ENCODE measurements at regions not wholly inside any gene's neighbourhood (a gene's known extent, or its start where the extent isn't known, plus 50 kb on each side); places are given as distances from the start of the nearest gene placed in this dataset.
"Not testable (repeated sequence)": the region's sequence is repeated elsewhere in the genome, so short reads cannot be mapped to it uniquely, and the experiment has no call there.

GRCh38 chr2:16182841-16183240, 242.5 kb downstream of the MYCN start:
- Mint-ChIP-seq H3K36me3 (no peaks in the 10 kb centered on the region), H3K27me3 (peaks cover 0 to 21% (median 4%) of the 10 kb centered on the region in 5 donors), H3K9me3 (no peaks in the 10 kb centered on the region), H3K27ac (no peak overlapping the region), H3K4me1 (peaks cover 0 to 1% (median 0%) of the 10 kb centered on the region in 7 donors), H3K4me3 (no peak overlapping the region)
- intact Hi-C loops (cut with micrococcal nuclease) = no loop called here
- no peak for ATAC-seq
- Histone ChIP-seq H3K9me3 (ENCODE audit: control insufficient read depth in 2 of 3, low read length in 3 of 3) (no peaks in the 10 kb centered on the region), H3K36me3 (ENCODE audit: control insufficient read depth in 2 of 3, insufficient read depth in 3 of 3, low read length in 3 of 3) (no peaks in the 10 kb centered on the region), H3K4me3 (ENCODE audit: low read length) (no peak overlapping the region), H3K4me1 (ENCODE audit: control insufficient read depth in 2 of 2, insufficient read depth in 2 of 2, low read length in 2 of 2) (no peaks in the 10 kb centered on the region), H3K27ac (ENCODE audit: low read depth, low read length) (no peak overlapping the region), H3K27me3 (ENCODE audit: control insufficient read depth in 2 of 2, insufficient read depth in 2 of 2, low read length in 2 of 2) (no peaks in the 10 kb centered on the region)
- ChIA-PET POLR2A (no interaction called here), CTCF (no interaction called here)
- no peak for DNase-seq

DNA sequence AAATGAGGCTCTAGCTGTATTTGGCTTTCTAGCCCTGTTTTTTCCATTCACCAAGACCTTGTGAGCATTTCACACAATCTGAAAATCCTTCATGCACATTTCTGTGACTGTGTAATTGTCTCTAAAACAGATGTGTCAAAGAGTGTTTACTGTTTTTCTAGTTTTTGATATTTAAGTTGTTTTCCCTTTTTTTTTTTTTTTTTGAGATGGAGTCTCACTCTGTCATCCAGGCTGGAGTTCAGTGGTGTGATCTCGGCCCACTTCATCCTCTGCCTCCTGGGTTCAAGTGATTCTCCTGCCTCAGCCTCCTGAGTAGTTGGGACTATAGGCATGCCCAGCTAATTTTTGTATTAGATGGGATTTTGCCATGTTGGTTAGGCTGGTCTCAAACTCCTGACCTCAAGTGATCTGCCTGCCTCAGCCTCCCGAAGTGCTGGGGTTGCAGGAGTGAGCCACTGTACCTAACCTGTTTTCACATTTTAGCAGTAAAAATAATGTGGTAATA, 242.0 kb downstream of the MYCN start:
- H3K4me1 ChIP-seq (ENCODE audit: control insufficient read depth in 2 of 2, insufficient read depth in 2 of 2, low read length in 2 of 2); H3K36me3 ChIP-seq (ENCODE audit: control insufficient read depth in 2 of 3, insufficient read depth in 3 of 3, low read length in 3 of 3); ATAC-seq; intact Hi-C loops (cut with micrococcal nuclease); H3K36me3 Mint-ChIP-seq; H3K9me3 ChIP-seq (ENCODE audit: control insufficient read depth in 2 of 3, low read length in 3 of 3); POLR2A ChIA-PET; H3K4me3 ChIP-seq (ENCODE audit: low read length); H3K9me3 Mint-ChIP-seq; H3K4me1 Mint-ChIP-seq; H3K27ac Mint-ChIP-seq; H3K27ac ChIP-seq (ENCODE audit: low read depth, low read length); H3K27me3 ChIP-seq (ENCODE audit: control insufficient read depth in 2 of 2, insufficient read depth in 2 of 2, low read length in 2 of 2); DNase-seq; H3K4me3 Mint-ChIP-seq; CTCF ChIA-PET: not testable (repeated sequence)
- H3K27me3 Mint-ChIP-seq = peaks cover 0 to 21% (median 4%) of the 10 kb centered on the region in 5 donors

GRCh38 chr2:16181741-16182090, 241.4 kb downstream of the MYCN start:
- POLR2A ChIA-PET = no interaction called here
- no peaks in the 10 kb centered on the region for H3K4me1 ChIP-seq (ENCODE audit: control insufficient read depth in 2 of 2, insufficient read depth in 2 of 2, low read length in 2 of 2)
- no peak overlapping the region for H3K4me3 ChIP-seq (ENCODE audit: low read length)
- H3K36me3 ChIP-seq (ENCODE audit: control insufficient read depth in 2 of 3, insufficient read depth in 3 of 3, low read length in 3 of 3) = no peaks in the 10 kb centered on the region
- no peak for ATAC-seq
- no peaks in the 10 kb centered on the region for H3K27me3 ChIP-seq (ENCODE audit: control insufficient read depth in 2 of 2, insufficient read depth in 2 of 2, low read length in 2 of 2)
- no peaks in the 10 kb centered on the region for H3K9me3 ChIP-seq (ENCODE audit: control insufficient read depth in 2 of 3, low read length in 3 of 3)
- intact Hi-C loops (cut with micrococcal nuclease) = no loop called here
- no peaks in the 10 kb centered on the region for H3K9me3 Mint-ChIP-seq
- no peak overlapping the region for H3K27ac Mint-ChIP-seq
- no peak for DNase-seq
- H3K4me3 Mint-ChIP-seq = no peak overlapping the region
- no peaks in the 10 kb centered on the region for H3K36me3 Mint-ChIP-seq
- CTCF ChIA-PET = no interaction called here
- H3K27ac ChIP-seq (ENCODE audit: low read depth, low read length) = no peak overlapping the region
- H3K27me3 Mint-ChIP-seq = peaks cover 0 to 21% (median 4%) of the 10 kb centered on the region in 5 donors
- H3K4me1 Mint-ChIP-seq = peaks cover 0 to 1% (median 0%) of the 10 kb centered on the region in 7 donors

DNA sequence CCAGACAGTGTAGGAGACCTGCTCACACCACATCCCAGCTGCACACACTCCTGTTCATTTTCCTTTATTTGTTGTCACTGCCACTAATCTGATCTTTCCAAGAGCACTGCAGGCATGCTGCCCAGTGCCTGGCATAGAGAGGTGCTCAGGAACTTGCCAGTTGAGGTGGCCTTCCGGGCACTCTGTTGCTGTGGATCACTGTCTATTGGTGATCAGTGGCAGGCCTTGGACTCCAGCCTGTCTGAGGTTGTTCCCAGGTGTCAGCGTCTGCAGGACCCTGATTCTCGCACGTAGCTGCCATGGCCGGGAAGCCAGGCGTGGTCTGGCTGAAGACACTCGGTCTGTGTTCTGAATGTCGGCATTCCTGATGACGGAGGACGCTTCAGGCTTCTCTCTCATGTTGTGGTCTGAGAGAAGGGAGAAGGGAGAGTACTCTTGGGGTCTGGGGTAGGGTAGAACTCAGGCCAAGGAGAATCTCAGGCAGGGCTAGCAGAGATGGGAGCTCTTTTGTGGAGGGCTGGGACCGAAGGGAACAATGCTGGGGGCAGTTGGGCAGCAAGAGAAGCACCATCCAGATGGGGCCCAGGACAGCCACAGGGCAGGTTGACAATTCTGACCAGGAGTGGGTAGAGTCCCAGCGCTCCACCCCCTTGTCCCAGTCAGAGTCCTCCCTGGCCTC, 240.9 kb downstream of the MYCN start:
- H3K9me3 ChIP-seq (ENCODE audit: control insufficient read depth in 2 of 3, low read length in 3 of 3) = no peaks in the 10 kb centered on the region
- Mint-ChIP-seq H3K27me3 (peaks cover 0 to 21% (median 4%) of the 10 kb centered on the region in 5 donors), H3K4me1 (peaks cover 0 to 1% (median 0%) of the 10 kb centered on the region in 7 donors), H3K36me3 (no peaks in the 10 kb centered on the region), H3K4me3 (no peak overlapping the region), H3K9me3 (no peaks in the 10 kb centered on the region), H3K27ac (no peak overlapping the region)
- no peak overlapping the region for H3K4me3 ChIP-seq (ENCODE audit: low read length)
- CTCF ChIA-PET = no interaction called here
- intact Hi-C loops (cut with micrococcal nuclease) = no loop called here
- no peak for DNase-seq
- no peaks in the 10 kb centered on the region for H3K27me3 ChIP-seq (ENCODE audit: control insufficient read depth in 2 of 2, insufficient read depth in 2 of 2, low read length in 2 of 2)
- no peak overlapping the region for H3K27ac ChIP-seq (ENCODE audit: low read depth, low read length)
- no peaks in the 10 kb centered on the region for H3K4me1 ChIP-seq (ENCODE audit: control insufficient read depth in 2 of 2, insufficient read depth in 2 of 2, low read length in 2 of 2)
- ATAC-seq = no peak
- H3K36me3 ChIP-seq (ENCODE audit: control insufficient read depth in 2 of 3, insufficient read depth in 3 of 3, low read length in 3 of 3) = no peaks in the 10 kb centered on the region
- POLR2A ChIA-PET = no interaction called here

DNA sequence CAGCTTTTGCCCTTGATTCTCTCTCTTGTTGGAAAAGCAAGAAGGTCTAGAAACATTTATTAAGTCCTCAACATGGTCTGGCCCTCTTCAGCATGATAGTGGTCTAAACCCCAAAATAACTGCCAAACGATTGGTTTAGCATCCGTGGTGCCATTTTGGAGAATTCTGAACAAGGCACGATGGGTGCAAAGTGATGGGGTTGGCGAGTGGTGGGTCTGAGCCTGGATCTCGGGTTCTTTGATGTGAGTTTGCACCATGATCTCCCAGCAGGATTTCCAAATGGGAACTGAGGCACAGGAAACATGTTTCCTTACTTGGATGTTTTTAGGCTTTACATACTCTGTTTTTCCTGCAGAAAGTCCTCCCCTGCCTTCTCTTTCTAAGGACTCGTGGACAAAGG, 240.3 kb downstream of the MYCN start:
- Histone ChIP-seq H3K9me3 (ENCODE audit: control insufficient read depth in 2 of 3, low read length in 3 of 3) (no peaks in the 10 kb centered on the region), H3K36me3 (ENCODE audit: control insufficient read depth in 2 of 3, insufficient read depth in 3 of 3, low read length in 3 of 3) (no peaks in the 10 kb centered on the region), H3K27ac (ENCODE audit: low read depth, low read length) (no peak overlapping the region), H3K4me1 (ENCODE audit: control insufficient read depth in 2 of 2, insufficient read depth in 2 of 2, low read length in 2 of 2) (no peaks in the 10 kb centered on the region), H3K4me3 (ENCODE audit: low read length) (no peak overlapping the region), H3K27me3 (ENCODE audit: control insufficient read depth in 2 of 2, insufficient read depth in 2 of 2, low read length in 2 of 2) (no peaks in the 10 kb centered on the region)
- intact Hi-C loops (cut with micrococcal nuclease) = no loop called here
- peaks cover 0 to 16% (median 4%) of the 10 kb centered on the region in 5 donors for H3K27me3 Mint-ChIP-seq
- ChIA-PET CTCF (no interaction called here), POLR2A (no interaction called here)
- no peak overlapping the region for H3K27ac Mint-ChIP-seq
- no peak for ATAC-seq
- H3K4me1 Mint-ChIP-seq = peaks cover 0 to 1% (median 0%) of the 10 kb centered on the region in 7 donors
- no peaks in the 10 kb centered on the region for H3K9me3 Mint-ChIP-seq
- no peak overlapping the region for H3K4me3 Mint-ChIP-seq
- H3K36me3 Mint-ChIP-seq = no peaks in the 10 kb centered on the region
- no peak for DNase-seq

GRCh38 chr2:16179701-16180416, 239.5 kb downstream of the MYCN start:
- no peaks in the 10 kb centered on the region for H3K27me3 ChIP-seq (ENCODE audit: control insufficient read depth in 2 of 2, insufficient read depth in 2 of 2, low read length in 2 of 2)
- DNase-seq = no peak
- ATAC-seq = no peak
- H3K4me3 ChIP-seq (ENCODE audit: low read length) = no peak overlapping the region
- ChIA-PET POLR2A (no interaction called here), CTCF (no interaction called here)
- no peaks in the 10 kb centered on the region for H3K9me3 ChIP-seq (ENCODE audit: control insufficient read depth in 2 of 3, low read length in 3 of 3)
- no peak overlapping the region for H3K27ac ChIP-seq (ENCODE audit: low read depth, low read length)
- intact Hi-C loops (cut with micrococcal nuclease) = no loop called here
- H3K4me1 ChIP-seq (ENCODE audit: control insufficient read depth in 2 of 2, insufficient read depth in 2 of 2, low read length in 2 of 2) = no peaks in the 10 kb centered on the region
- no peaks in the 10 kb centered on the region for H3K36me3 ChIP-seq (ENCODE audit: control insufficient read depth in 2 of 3, insufficient read depth in 3 of 3, low read length in 3 of 3)
- Mint-ChIP-seq H3K4me1 (no peaks in the 10 kb centered on the region), H3K27me3 (peaks cover 0 to 11% (median 4%) of the 10 kb centered on the region in 5 donors), H3K36me3 (no peaks in the 10 kb centered on the region), H3K4me3 (no peak overlapping the region), H3K27ac (no peak overlapping the region), H3K9me3 (no peaks in the 10 kb centered on the region)

DNA sequence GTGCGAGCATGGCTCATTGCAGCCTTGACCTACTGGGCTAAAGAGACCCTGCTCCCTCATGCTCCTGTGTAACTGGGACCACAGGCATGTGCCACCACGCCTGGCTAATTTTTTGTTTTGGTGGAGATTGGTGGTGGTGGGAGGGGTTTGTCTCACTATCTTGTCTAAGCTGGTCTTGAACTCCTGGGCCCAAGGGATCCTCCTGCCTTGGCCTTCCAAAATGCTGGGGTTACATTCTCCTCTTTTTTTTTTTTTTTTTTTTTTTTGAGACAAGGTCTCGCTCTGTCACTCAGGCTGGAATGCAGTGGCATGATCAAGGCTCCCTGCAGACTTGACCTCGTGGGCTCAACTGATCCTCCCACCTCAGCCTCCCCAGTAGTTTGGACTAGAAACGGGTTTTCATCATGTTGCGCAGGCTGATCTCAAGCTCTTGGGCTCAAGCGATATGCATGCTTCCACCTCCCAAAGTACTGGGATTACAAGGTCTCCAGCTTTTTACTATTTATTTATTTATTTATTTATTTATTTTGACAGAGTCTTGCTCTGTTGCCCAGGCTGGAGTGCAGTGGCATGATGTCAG, 238.3 kb downstream of the MYCN start:
- Histone ChIP-seq H3K36me3 (ENCODE audit: control insufficient read depth in 2 of 3, insufficient read depth in 3 of 3, low read length in 3 of 3) (no peaks in the 10 kb centered on the region), H3K4me1 (ENCODE audit: control insufficient read depth in 2 of 2, insufficient read depth in 2 of 2, low read length in 2 of 2) (no peaks in the 10 kb centered on the region), H3K27ac (ENCODE audit: low read depth, low read length) (no peak overlapping the region), H3K9me3 (ENCODE audit: control insufficient read depth in 2 of 3, low read length in 3 of 3) (no peaks in the 10 kb centered on the region), H3K4me3 (ENCODE audit: low read length) (no peak overlapping the region), H3K27me3 (ENCODE audit: control insufficient read depth in 2 of 2, insufficient read depth in 2 of 2, low read length in 2 of 2) (no peaks in the 10 kb centered on the region)
- no peaks in the 10 kb centered on the region for H3K4me1 Mint-ChIP-seq
- H3K27ac Mint-ChIP-seq = peak overlapping the region in 1 of 9 donors; percentile 6
- POLR2A ChIA-PET = no interaction called here
- CTCF ChIA-PET = no interaction called here
- H3K27me3 Mint-ChIP-seq = peaks cover 0 to 11% (median 0%) of the 10 kb centered on the region in 5 donors
- no peak overlapping the region for H3K4me3 Mint-ChIP-seq
- intact Hi-C loops (cut with micrococcal nuclease) = no loop called here
- ATAC-seq (no peak), DNase-seq (no peak)
- no peaks in the 10 kb centered on the region for H3K9me3 Mint-ChIP-seq
- no peaks in the 10 kb centered on the region for H3K36me3 Mint-ChIP-seq

Data from naive thymus-derived CD4-positive, alpha-beta T cell (primary cell).